ENCODE measurements at regions not wholly inside any gene's neighbourhood (a gene's known extent, or its start where the extent isn't known, plus 50 kb on each side); places are given as distances from the start of the nearest gene placed in this dataset.

DNA sequence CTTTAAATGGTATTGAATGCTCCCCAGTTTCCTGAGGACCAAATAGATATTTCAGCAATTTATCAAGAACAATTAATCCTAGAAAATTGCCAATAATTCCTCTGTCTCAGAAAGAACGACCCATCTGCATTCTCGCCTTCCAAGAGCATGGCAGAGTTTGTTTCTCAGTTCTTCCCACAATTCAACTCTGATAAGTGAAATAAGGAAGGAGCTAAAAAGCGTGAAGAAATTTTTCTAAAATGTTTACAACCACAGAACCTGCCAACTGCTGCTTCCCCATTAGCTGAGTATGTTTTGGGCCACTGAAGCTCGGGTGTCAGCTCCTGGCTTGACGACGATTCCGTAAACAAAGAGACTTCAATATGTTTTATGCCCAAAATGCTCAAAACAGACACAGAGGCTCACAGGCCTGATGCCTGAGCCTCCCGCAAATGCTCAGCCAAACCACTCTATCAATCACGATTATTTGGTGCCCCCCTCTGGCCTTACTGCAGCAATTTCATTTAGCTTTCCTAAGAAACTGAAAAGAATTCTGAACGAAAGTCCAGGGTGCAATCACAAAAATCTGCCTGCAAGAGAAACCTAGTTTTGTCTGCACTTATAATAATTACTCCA lies 259.2 kb upstream of the CCDC54 start:
- H3K4me3 ChIP-seq (ENCODE audit: low read depth, low read length) = no peak overlapping the region
- peak; percentile 85 for TF ChIP-seq CTCF (IDR thresholded peaks at IDR 0.05; ENCODE audit: control insufficient read depth, extremely low read depth, insufficient read depth)
- peak; percentile 25 for DNase-seq (ENCODE audit: low read depth)

DNA sequence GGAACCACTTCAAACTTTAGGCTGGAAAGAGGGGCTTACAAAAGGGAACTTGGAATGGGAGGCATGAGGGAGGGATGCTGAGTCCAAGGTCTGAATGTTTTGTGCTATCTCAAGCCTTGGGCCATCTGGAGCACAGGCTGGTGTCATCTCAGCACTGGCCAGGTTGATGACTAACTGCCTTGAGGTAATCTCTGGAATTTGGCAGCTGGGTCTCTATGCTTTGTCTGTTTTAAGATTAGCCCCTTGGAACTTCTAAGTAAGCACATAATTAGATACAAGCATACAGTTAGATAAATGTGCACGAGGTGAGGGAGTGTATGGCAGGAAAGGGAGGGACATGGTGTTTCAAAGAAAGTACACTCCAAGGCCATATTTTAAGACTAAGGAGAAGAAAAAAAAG lies 252.4 kb upstream of the CCDC54 start:
- H3K4me3 ChIP-seq (ENCODE audit: low read depth, low read length) = no peak overlapping the region
- TF ChIP-seq CTCF (IDR thresholded peaks at IDR 0.05; ENCODE audit: control insufficient read depth, extremely low read depth, insufficient read depth) = no peak
- no peak for DNase-seq (ENCODE audit: low read depth)

DNA sequence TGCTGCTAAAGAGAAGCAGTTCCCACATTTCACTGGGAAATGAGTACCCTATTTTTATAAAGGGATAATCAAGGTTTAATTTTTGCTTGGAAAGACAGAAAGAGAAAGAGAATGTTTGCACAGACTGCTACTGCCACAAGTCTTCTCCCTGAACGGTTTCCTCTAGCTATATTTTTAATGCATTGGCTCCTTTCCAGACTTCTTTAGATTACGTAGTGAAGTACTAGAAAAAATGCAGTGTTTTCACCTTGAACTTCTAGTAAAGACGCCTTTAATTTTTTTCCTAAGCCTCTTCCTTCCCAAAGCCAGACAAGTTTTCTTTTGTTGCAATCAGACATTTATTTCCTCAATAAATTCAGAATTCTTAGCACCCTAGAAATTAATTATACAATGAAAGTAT lies 248.3 kb upstream of the CCDC54 start:
- TF ChIP-seq CTCF (IDR thresholded peaks at IDR 0.05; ENCODE audit: control insufficient read depth, extremely low read depth, insufficient read depth) = no peak
- H3K4me3 ChIP-seq (ENCODE audit: low read depth, low read length) = no peak overlapping the region
- DNase-seq (ENCODE audit: low read depth) = no peak

- no peak for TF ChIP-seq CTCF (IDR thresholded peaks at IDR 0.05; ENCODE audit: control insufficient read depth, extremely low read depth, insufficient read depth)
- no peak for DNase-seq (ENCODE audit: low read depth)
- no peak overlapping the region for H3K4me3 ChIP-seq (ENCODE audit: low read depth, low read length)
These were observed 247.0 kb upstream of the CCDC54 start for GRCh38 chr3:107130089-107130700.

DNA sequence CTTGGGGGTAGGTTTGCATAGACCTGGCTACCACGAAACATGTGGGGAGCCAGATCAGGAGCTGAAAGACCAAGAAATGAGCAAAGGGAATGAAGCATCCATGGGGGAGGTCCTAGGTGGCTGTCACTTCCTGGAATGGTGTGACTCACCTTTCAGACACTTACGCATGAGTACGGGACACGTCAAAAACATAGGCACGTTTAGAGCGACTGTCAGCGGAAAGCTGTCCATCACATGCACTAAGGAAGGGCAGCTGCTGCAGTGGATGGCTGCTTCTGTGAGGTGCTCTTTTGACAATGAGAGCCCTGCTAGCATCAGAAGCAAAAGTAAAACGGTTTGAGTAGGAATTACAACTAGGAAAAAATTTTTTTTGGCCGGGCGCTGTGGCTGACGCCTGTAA lies 244.6 kb upstream of the CCDC54 start:
- no peak for TF ChIP-seq CTCF (IDR thresholded peaks at IDR 0.05; ENCODE audit: control insufficient read depth, extremely low read depth, insufficient read depth)
- H3K4me3 ChIP-seq (ENCODE audit: low read depth, low read length) = no peak overlapping the region

DNA sequence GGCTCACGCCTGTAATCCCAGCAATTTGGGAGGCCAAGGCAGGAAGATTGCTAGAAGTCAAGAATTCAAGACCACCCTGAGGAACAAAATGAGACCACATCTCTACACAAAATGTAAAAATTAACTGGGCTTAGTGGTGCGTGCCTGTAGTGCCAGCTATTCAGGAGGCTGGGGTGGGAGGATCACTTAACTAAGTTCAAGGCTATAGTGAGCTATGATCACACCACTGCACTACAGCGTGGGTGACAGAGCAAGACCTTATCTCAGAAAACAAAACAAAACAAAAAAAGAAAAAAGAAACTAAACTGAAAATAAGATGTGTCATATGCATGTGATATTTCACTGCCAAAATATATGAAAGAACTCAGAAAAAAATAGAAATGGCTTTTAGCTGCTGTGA lies 243.3 kb upstream of the CCDC54 start:
- no peak for DNase-seq (ENCODE audit: low read depth)

More for the DNA sequence above, 244.6 kb upstream of the CCDC54 start:
- DNase-seq (ENCODE audit: low read depth) = no peak

More for the DNA sequence above, 243.3 kb upstream of the CCDC54 start:
- TF ChIP-seq CTCF (IDR thresholded peaks at IDR 0.05; ENCODE audit: control insufficient read depth, extremely low read depth, insufficient read depth) = no peak
- H3K4me3 ChIP-seq (ENCODE audit: low read depth, low read length) = no peak overlapping the region

All from LNCaP clone FGC (cell line).